ENCODE measurements at regions not wholly inside any gene's neighbourhood (a gene's known extent, or its start where the extent isn't known, plus 50 kb on each side); places are given as distances from the start of the nearest gene placed in this dataset. TPM values are rescaled to one million over a fixed set of nuclear protein-coding genes. Genes with fewer than 3 reads are reported as not detected.

DNA sequence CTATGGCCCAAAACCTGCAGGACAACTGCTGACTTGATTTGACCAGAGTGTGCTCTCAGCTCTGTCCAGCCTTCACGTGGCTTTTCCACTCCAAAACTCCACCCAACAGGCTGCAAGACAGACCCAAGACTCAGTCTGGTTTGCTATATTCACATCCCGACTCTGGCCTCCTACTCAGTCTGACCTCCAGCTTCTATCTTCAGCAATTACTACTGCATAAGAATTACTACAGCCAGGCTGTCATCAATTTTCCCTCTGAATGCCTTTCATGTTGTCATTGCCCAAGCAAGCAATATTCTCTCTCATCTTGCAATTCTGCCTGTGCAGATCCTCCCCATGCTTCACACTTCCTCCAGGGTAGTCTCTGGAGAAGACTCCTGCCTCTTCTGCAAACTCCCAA is 53.6 kb upstream of the GYPC start:
- TF ChIP-seq, protein P1, sequence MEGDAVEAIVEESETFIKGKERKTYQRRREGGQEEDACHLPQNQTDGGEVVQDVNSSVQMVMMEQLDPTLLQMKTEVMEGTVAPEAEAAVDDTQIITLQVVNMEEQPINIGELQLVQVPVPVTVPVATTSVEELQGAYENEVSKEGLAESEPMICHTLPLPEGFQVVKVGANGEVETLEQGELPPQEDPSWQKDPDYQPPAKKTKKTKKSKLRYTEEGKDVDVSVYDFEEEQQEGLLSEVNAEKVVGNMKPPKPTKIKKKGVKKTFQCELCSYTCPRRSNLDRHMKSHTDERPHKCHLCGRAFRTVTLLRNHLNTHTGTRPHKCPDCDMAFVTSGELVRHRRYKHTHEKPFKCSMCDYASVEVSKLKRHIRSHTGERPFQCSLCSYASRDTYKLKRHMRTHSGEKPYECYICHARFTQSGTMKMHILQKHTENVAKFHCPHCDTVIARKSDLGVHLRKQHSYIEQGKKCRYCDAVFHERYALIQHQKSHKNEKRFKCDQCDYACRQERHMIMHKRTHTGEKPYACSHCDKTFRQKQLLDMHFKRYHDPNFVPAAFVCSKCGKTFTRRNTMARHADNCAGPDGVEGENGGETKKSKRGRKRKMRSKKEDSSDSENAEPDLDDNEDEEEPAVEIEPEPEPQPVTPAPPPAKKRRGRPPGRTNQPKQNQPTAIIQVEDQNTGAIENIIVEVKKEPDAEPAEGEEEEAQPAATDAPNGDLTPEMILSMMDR (IDR thresholded peaks at IDR 0.05) = no peak
- intact Hi-C loops (cut with micrococcal nuclease) = no loop called here
- WGBS (ENCODE audit: insufficient coverage) = 62% methylated on average over 2 of the region's 2 CpGs

More for the DNA sequence above, 53.6 kb upstream of the GYPC start:
- Histone ChIP-seq H3K9me3 (replicated peaks in 1 of 2; ENCODE audit: control insufficient read depth in 1 of 2, insufficient read depth in 1 of 2, low read length in 2 of 2) (peaks cover 14 to 25% of the 10 kb centered on the region in 2 donors), H3K4me3 (replicated peaks in 1 of 3; ENCODE audit: low read depth in 2 of 3, low read length in 3 of 3) (no peak overlapping the region), H3K79me2 (ENCODE audit: insufficient read depth, low read length) (no peaks in the 10 kb centered on the region), H3K27ac (ENCODE audit: low read depth in 1 of 2, low read length in 2 of 2) (no peak overlapping the region), H3K36me3 (replicated peaks in 1 of 2; ENCODE audit: control insufficient read depth in 1 of 2, insufficient read depth in 2 of 2, low read length in 2 of 2) (no peaks in the 10 kb centered on the region), H3K4me1 (ENCODE audit: control insufficient read depth in 1 of 2, insufficient read depth in 2 of 2, low read length in 2 of 2) (no peaks in the 10 kb centered on the region), H3K27me3 (ENCODE audit: control insufficient read depth in 2 of 2, insufficient read depth in 2 of 2, low read length in 2 of 2) (no peaks in the 10 kb centered on the region), H3K4me2 (replicated peaks; ENCODE audit: extremely low read depth, low read length, poor library complexity, severe bottlenecking) (no peak overlapping the region), H2AFZ (ENCODE audit: insufficient read depth, low read depth, low read length, poor library complexity, severe bottlenecking) (no peak overlapping the region), H4K20me1 (ENCODE audit: insufficient read depth, low read length) (no peaks in the 10 kb centered on the region), H3K9ac (ENCODE audit: insufficient read depth, low read length, poor library complexity, severe bottlenecking) (no peak overlapping the region)
- peaks cover 0 to 2% (median 0%) of the 10 kb centered on the region in 3 donors for H3K27me3 Mint-ChIP-seq (ENCODE audit: low read depth in 3 of 3)
- no peak overlapping the region for H3K27ac Mint-ChIP-seq
- H3K4me3 Mint-ChIP-seq = no peak overlapping the region
- no peak for DNase-seq
- no peaks in the 10 kb centered on the region for H3K36me3 Mint-ChIP-seq
- H3K4me1 Mint-ChIP-seq = no peaks in the 10 kb centered on the region
- peaks cover 11 to 43% (median 28%) of the 10 kb centered on the region in 7 donors for H3K9me3 Mint-ChIP-seq

Small RNA genes in the stretch of these regions (small RNA-seq; reads per million reads assigned to genes)
- gene AC097499.1 (ENCODE audit: insufficient read length, low read depth) (not detected), gene RNU6-259P (ENCODE audit: insufficient read length, low read depth) (not detected)
